Esophagus muscularis mucosa (tissue), 4 donors: ENCODE measurements at regions not wholly inside any gene's neighbourhood (a gene's known extent, or its start where the extent isn't known, plus 50 kb on each side); places are given as distances from the start of the nearest gene placed in this dataset.
"Not testable (repeated sequence)": the region's sequence is repeated elsewhere in the genome, so short reads cannot be mapped to it uniquely, and the experiment has no call there.

Experiments
- DNase-seq: peaks from one replicate; pipeline ENCODE4 v3.0.0-alpha.2; 2017; ENCODE audit errors: extremely low spot score
- H3K27ac ChIP-seq, 4 donors: fragments of 200-600 bp; sonication (generic); replicated peaks in 1 of 4; 1 replicate in 3 of 4; 2 replicates in 1 of 4; pipeline ENCODE4 v1.5.1; 2016 to 2019; ENCODE audit warnings: mild to moderate bottlenecking in 1 of 4
- H3K27me3 ChIP-seq, 4 donors: fragments of 200-600 bp; sonication (generic); one replicate each; pipeline versions ENCODE4 v1.5.1 to v1.6.0; 2016 to 2019
- H3K36me3 ChIP-seq, 4 donors: fragments of 200-600 bp; sonication (generic); one replicate each; pipeline ENCODE4 v1.5.1; 2016 to 2019
- H3K4me1 ChIP-seq, 4 donors: fragments of 200-600 bp; sonication (generic); one replicate each; pipeline ENCODE4 v1.5.1; 2016 to 2019
- H3K4me3 ChIP-seq, 4 donors: fragments of 200-600 bp; sonication (generic); 1 replicate in 2 of 4; 2 replicates in 2 of 4; pipeline ENCODE4 v1.5.1; 2016 to 2019; ENCODE audit warnings: mild to moderate bottlenecking in 4 of 4, moderate library complexity in 1 of 4
- H3K9me3 ChIP-seq, 4 donors: fragments of 200-600 bp; sonication (generic); 1 replicate in 3 of 4; 2 replicates in 1 of 4; pipeline ENCODE4 v1.5.1; 2016 to 2019
- CTCF ChIP-seq, 3 experiments: fragments of 200-600 bp in 2 of 3; fragments of 450-650 bp in 1 of 3; sonication (generic) in 2 of 3; IDR thresholded peaks; one replicate each; pipeline ENCODE4 v1.5.1; 2017 to 2019; ENCODE audit warnings: antibody characterized with exemption in 3 of 3, mild to moderate bottlenecking in 2 of 3, moderate library complexity in 1 of 3
- EP300 ChIP-seq: sonication (generic); formaldehyde crosslinking; IDR thresholded peaks from one replicate; pipeline ENCODE4 v1.6.1; 2017; ENCODE audit warnings: antibody characterized with exemption
- POLR2A ChIP-seq: fragments of 450-650 bp; IDR thresholded peaks from one replicate; pipeline ENCODE4 v1.6.1; 2017; ENCODE audit warnings: antibody characterized with exemption, moderate library complexity, mild to moderate bottlenecking, low read depth
- POLR2AphosphoS5 ChIP-seq, 2 donors: sonication (generic); formaldehyde crosslinking; IDR thresholded peaks; one replicate each; pipeline ENCODE4 v1.6.1; 2017; ENCODE audit warnings: antibody characterized with exemption in 2 of 2
- WGBS: methylation state at CpG from one replicate; pipeline ENCODE4 v1.1.5; 2018; 5-methylcytosine and 5-hydroxymethylcytosine counted together
- intact Hi-C: fragments of 100-400 bp; cut with DNase I; formaldehyde crosslinking; loops from one replicate; pipeline ENCODE4 v1.15.1; 2023

GRCh38 chr13:81379183-81379582 lies 1038.3 kb upstream of the SPRY2 start:
- no peak for DNase-seq
- no peaks in the 10 kb centered on the region for H3K36me3 ChIP-seq
- H3K9me3 ChIP-seq, result no peaks in the 10 kb centered on the region
- H3K27me3 ChIP-seq, result no peaks in the 10 kb centered on the region
- intact Hi-C loops, result no loop called here
- H3K4me1 ChIP-seq, result no peaks in the 10 kb centered on the region
- no peak overlapping the region for H3K4me3 ChIP-seq
- TF ChIP-seq POLR2AphosphoS5 (IDR thresholded peaks at IDR 0.05) (no peak), POLR2A (no peak), EP300 (no peak), CTCF (IDR thresholded peaks at IDR 0.05) (no peak)
- no peak overlapping the region for H3K27ac ChIP-seq

GRCh38 chr13:81377921-81378320 lies 1037.0 kb upstream of the SPRY2 start:
- Histone ChIP-seq H3K9me3 (no peaks in the 10 kb centered on the region), H3K27me3 (no peaks in the 10 kb centered on the region), H3K4me3 (no peak overlapping the region), H3K36me3 (no peaks in the 10 kb centered on the region), H3K4me1 (no peaks in the 10 kb centered on the region), H3K27ac (no peak overlapping the region)
- TF ChIP-seq EP300, result no peak
- no peak for TF ChIP-seq POLR2A
- 86% methylated on average over 1 of the region's 1 CpG for WGBS
- no peak for DNase-seq
- intact Hi-C loops, result no loop called here

- no peak overlapping the region for H3K27ac ChIP-seq
- H3K4me1 ChIP-seq, result no peaks in the 10 kb centered on the region
- no peak for DNase-seq
- 50% methylated on average over 1 of the region's 1 CpG for WGBS
- no peaks in the 10 kb centered on the region for H3K9me3 ChIP-seq
- TF ChIP-seq POLR2AphosphoS5 (IDR thresholded peaks at IDR 0.05), result no peak
- TF ChIP-seq EP300, result no peak
- TF ChIP-seq CTCF (IDR thresholded peaks at IDR 0.05), result no peak
- no peak for TF ChIP-seq POLR2A
- H3K36me3 ChIP-seq, result no peaks in the 10 kb centered on the region
- intact Hi-C loops, result no loop called here
- H3K27me3 ChIP-seq, result no peaks in the 10 kb centered on the region
- H3K4me3 ChIP-seq, result no peak overlapping the region
Observed at GRCh38 chr13:81375709-81376108, 1034.8 kb upstream of the SPRY2 start.

- H3K27me3 ChIP-seq, DNase-seq, H3K4me1 ChIP-seq, H3K9me3 ChIP-seq, H3K4me3 ChIP-seq, H3K27ac ChIP-seq, intact Hi-C loops, H3K36me3 ChIP-seq: not testable (repeated sequence)
- 58% methylated on average over 2 of the region's 2 CpGs for WGBS
Observed at GRCh38 chr13:81362711-81363110, 1021.8 kb upstream of the SPRY2 start.

- 61% methylated on average over 1 of the region's 1 CpG for WGBS
- no peak for DNase-seq
- Histone ChIP-seq H3K4me1 (no peaks in the 10 kb centered on the region), H3K27me3 (no peaks in the 10 kb centered on the region), H3K9me3 (no peaks in the 10 kb centered on the region), H3K4me3 (no peak overlapping the region), H3K27ac (no peak overlapping the region), H3K36me3 (no peaks in the 10 kb centered on the region)
- TF ChIP-seq POLR2AphosphoS5 (IDR thresholded peaks at IDR 0.05) (no peak), CTCF (IDR thresholded peaks at IDR 0.05) (no peak), EP300 (no peak), POLR2A (no peak)
- intact Hi-C loops, result no loop called here
Observed at GRCh38 chr13:81350056-81350455, 1009.1 kb upstream of the SPRY2 start.

- H3K36me3 ChIP-seq, H3K27me3 ChIP-seq, intact Hi-C loops, DNase-seq, H3K4me3 ChIP-seq, H3K4me1 ChIP-seq, H3K9me3 ChIP-seq, H3K27ac ChIP-seq: not testable (repeated sequence)
- WGBS, result 97% methylated on average over 25 of the region's 36 CpGs
Observed at GRCh38 chr13:81340118-81341069, 999.5 kb upstream of the SPRY2 start.

GRCh38 chr13:81339666-81340065 lies 998.7 kb upstream of the SPRY2 start:
- H3K4me1 ChIP-seq, H3K27me3 ChIP-seq, H3K4me3 ChIP-seq, DNase-seq, H3K9me3 ChIP-seq, H3K27ac ChIP-seq, intact Hi-C loops, H3K36me3 ChIP-seq: not testable (repeated sequence)
- WGBS, result 90% methylated on average over 12 of the region's 14 CpGs
